ENCODE measurements at regions not wholly inside any gene's neighbourhood (a gene's known extent, or its start where the extent isn't known, plus 50 kb on each side); places are given as distances from the start of the nearest gene placed in this dataset.

GRCh38 chr2:236962816-236963215 lies 122.9 kb upstream of the COPS8 start:
- TF ChIP-seq CTCF (conservative IDR thresholded peaks at IDR 0.05 in 1 of 2, IDR thresholded peaks at IDR 0.05 in 1 of 2; ENCODE audit: low read depth in 1 of 2, low read length in 2 of 2) = no peak
- TF ChIP-seq EZH2 (IDR thresholded peaks at IDR 0.05; ENCODE audit: low read length, missing control alignments) = no peak

All from fibroblast of lung (primary cell).